CD4-positive, alpha-beta T cell treated with Interleukin-21 for 1 hour (primary cell): ENCODE measurements at regions not wholly inside any gene's neighbourhood (a gene's known extent, or its start where the extent isn't known, plus 50 kb on each side); places are given as distances from the start of the nearest gene placed in this dataset.

Experiments used
- DNase-seq: peaks from one replicate; pipeline ENCODE4 v3.0.0-alpha.2; 2020

DNA sequence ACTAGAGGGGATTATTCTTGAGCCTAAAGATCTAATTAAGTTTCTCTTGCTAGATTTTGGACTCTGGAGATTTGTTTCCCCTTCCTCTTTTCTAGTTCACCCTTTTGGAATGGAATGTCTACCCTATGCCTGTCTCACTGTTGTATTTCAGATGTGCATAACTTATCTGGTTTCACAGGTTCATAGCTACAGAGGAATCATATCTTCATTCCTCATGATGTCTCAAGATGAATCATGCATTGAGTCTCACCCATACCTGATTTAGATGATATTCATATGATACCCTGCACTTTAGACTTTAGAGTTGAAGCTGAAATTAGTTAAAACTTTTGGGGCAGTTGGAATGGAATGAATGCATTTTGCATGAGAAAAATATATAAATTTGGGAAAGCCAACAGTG lies 246.7 kb downstream of the HS3ST1 start:
- no peak for DNase-seq

DNA sequence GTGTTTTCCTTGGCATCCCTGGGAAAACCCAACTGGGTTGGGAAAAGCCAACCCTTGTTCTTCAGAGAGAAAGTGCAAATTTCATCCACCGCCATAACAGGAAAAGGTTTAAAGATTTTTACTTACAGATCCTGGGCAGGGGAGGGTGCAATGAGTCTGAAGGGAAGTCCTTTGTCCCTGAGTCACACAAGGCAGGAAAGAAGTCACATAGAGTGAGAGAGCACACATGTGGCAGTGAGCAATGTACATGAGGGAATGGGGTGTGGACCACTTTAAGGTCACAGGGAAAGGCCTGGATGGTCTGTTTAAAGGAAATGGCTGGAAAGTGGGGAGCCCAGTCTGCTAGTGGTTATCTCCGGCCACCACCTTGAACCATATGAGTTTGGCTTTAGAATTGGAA lies 248.9 kb downstream of the HS3ST1 start:
- DNase-seq: no peak

DNA sequence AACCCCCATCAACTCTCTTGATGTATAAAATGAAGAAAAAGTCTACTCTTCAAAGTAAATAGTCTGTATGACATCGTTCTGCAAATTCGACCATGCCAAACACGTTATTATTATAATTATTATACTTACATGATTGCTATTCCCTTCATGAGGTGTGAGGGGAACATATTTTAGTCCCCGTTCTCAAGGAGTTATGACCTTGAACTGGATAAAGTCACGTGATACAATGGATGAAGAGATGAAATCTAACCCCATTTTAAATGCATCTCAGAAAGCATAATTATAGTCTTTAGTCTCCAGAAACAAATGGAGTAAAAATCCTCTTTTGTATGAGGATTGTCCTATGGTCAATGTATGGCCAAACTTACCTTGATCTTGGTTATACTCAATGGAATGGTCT lies 250.3 kb downstream of the HS3ST1 start:
- no peak for DNase-seq

DNA sequence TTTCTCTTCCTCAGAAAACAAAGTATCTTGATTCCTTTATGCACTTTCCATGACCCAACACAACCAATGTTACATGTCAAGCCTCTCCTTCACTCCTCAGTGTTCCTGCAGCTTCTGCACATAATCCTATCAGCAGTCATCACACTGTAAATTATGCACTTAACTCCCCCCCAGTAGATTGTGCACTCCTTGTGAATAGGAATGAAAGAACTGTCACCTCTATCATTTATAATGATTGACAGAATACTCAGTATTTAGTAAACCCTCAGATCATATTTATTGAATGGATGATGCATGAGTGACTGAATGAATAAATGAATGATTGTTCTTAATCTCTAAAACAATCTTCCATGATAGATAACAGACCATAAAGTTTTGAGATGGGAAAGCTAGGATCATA lies 253.3 kb downstream of the HS3ST1 start:
- no peak for DNase-seq

DNA sequence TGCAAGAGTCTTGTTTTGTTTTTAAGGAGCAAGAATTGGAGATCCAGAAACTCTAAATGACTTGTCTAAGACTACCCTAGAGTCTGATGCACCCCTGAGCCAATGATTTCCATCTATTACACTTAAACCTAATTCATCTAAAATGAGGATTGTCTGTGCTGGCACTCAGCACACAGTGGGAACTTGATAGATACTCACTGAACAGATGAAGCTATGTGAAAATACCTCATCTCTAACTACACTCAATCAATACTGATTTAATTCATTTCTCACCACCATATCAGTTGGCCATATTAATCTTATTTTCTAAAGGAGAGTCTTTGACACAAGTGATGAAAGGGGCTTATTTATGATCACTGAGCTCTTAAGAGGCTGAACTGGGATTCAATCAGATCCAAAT lies 262.1 kb downstream of the HS3ST1 start:
- DNase-seq: no peak

DNA sequence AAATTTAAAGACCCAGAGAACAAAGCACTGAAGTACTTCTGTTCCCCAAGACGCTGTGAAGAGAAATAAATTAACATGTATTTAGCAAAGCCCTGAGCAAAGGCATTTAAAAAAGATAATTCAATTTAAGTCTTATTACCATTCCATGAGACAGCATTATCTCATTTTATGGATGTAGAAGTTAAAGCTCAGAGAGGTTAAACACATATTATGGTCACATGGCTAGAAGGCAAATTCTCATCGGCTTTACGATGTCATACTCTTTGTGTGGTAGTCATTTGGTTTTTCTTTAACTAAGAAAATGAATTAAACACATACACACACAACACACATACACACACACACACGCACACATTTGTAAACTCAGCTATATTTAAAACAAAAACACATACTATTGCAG lies 262.7 kb downstream of the HS3ST1 start:
- no peak for DNase-seq

DNA sequence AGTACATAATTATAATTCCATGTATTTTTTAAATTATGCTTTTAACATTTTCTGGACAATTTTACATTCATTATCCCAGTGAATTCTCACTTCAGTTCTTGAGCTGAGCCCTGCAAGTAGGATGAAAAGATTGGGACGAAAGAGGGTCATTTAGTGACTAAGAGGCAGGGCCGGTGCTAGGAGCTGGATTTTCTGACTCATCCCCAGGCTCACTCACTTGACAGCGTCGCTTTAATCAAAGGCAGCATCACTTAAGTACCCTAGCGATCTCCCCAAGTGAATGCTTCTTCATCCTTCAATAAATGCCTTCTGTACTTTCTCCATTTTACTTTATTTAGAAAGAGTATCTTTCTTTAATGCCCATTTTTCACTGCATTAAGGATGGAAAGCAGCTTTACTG lies 263.6 kb downstream of the HS3ST1 start:
- no peak for DNase-seq

DNA sequence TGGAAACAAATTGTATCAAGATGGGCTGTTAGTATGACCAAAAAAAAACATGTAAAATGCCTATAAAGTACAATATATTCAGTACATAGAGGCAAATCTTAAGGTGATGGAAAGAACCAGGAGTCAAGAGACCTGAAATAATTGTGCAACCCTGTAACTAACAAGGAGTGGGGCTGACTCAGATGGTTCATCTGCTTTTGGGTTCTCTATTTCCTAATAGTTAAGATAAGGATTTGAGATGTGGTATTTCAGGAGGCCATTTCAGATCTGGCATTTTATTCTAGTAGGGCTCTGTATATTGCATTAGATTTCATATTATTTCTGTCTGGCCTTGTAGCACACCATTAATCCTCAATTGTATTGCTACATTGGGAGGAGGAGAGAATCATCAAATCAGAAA lies 268.4 kb downstream of the HS3ST1 start:
- DNase-seq: no peak

DNA sequence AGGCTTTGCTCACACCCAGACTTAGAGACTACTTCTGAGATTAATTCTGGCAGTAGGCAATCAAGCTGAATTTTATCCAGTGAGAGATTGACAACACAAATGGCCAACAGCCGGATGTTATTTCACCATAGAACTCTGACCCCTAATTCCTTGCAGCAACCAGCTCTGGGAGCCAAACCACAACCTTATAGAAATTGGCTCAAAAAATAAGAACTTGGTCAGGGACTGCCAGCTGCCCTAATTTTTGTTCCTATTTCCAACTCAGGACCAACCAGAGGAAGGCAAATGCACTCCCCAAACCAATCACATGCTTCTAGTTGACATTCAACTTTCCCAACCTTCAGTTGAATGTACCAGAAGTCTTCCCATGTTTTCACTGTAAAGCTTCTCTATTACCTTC lies 269.7 kb downstream of the HS3ST1 start:
- no peak for DNase-seq

DNA sequence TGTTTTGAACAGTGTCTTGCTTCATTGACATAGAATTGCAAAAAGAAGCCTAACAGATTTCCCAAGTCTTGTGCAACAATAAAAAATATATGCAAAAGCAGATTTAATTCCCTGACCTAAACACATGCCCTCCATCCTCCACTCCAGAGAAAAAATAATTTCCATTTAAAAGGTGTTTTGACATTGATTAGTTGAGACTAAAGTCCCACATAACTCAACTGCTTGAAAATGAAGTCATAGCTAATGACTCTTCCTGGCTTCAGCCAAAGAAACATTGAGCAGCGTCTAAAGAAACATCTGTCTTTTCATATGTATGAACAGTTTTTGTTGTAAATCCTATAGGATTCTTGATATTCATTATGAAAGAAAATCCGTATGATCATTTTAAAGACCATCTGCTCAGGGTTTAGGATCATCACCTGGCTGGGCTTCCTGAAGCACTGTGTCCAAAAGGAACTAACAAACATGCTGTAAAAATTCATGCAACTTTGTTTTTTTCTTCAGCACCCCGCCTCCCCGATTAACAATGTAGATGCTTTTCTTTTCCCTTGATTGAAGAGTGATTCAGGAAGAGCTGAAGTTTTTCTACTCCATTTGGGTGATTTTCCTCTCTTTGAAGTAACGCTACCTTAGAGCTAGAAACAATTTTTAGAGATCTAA lies 273.4 kb downstream of the HS3ST1 start:
- DNase-seq: no peak

DNA sequence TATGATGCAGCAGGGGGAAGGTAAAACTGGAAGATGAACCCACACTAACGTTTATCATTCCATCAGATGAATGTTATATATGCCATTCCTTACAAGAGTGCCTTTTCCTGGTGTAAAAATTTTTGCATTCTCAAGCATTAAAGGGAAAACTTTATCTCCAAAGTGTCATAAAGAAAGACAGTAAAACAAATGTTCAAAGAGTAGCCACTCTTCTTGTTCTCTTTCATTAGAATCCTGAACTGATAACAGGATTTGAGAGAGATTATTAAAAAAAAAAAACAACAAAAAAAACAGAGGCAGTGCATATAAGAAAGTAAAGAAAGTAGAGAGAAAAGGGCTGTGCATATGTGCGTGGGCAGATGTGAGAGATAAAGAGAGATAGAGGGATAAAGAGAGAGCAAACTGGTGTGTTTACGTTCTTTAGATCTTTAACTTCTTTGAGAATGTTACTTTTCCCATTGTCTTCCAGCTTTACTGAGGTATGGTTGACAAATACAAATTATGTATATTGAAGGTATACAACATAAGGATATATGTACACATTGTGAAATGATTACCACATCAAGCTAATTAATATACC lies 275.4 kb downstream of the HS3ST1 start:
- no peak for DNase-seq

DNA sequence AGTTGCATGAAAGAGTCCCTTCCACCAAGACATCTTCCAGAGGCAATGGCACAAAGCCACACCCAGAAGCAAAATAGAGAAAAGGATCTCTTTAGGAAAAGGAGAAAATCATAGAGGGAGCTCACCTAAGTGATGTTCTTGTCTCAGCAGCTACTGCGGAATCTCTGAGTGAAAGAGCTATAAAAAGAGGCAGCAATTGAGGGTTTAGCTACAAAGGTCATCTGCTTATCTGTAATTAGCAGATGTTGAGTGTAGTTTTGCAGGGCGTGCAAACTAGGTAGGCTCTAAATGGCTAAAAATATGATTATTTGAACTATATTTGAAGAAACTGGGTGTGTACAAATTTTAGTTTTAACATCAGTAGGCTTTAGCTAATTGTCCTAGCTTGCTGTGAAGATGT lies 276.0 kb downstream of the HS3ST1 start:
- DNase-seq: no peak

DNA sequence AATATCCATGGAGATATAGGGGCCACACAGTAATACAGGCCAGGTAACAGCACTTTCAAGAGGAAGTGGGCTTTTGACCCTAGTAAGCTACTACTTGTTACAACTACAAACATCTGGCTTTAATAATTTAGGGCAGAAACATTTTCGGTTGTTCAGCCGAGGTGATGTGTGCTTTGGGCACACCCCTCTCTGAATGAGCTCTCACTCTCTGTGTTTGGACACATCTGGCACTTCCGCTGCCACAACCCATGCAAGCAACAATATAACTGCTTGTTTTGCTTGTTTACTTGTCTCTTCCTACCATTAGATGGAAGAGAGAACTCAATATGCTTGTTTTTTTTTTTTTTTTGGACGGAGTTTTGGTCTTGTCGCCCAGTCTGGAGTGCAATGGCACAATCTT lies 277.2 kb downstream of the HS3ST1 start:
- DNase-seq: no peak

DNA sequence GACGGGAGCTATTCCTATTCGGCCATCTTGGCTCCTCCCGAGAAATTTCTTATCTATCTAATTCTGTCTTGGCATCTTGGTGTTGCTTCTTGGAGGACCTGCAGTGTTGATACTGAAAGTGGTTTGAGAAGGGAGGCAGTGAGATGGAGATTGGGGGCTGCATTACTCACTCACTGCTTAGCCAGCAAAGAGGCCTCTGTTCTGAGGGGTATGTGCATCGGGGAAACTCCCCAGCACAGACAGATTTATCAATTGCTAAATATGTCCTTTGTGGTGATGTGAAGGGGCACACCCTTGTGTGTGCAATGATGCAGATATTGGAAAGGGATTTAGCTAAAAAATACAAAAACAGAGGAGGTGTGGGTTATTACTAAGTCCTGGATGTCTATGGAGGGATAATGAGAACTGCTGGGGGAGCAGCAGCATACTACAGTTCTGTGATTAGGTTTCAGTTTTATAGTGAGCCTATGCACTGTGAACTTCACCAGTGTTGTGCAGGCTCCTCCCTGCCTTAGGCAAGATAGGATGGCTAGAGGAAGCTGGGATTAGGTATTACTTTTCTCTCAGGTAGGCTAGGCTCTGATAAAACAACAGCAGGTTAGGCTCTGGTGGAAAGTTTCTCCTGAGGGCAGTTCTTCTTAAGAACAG lies 279.0 kb downstream of the HS3ST1 start:
- DNase-seq: no peak

DNA sequence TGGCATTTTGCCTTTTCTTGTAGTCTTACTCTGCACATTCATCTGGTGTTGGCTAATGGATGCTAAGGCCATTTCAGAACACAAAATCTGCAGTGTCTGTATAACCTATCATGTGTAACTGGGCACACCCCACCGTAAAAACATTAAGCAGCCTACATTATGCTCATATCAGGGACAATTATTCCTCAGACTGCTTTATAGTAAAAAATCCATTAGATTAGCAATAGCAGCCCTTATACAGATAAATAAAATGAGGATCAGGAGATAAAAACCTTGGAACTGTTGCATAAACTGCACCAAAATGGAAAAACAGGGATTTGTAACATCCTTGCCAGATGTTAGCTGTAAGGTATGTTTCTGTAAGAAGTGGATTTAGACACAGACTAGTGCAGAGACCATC lies 288.8 kb downstream of the HS3ST1 start:
- no peak for DNase-seq

DNA sequence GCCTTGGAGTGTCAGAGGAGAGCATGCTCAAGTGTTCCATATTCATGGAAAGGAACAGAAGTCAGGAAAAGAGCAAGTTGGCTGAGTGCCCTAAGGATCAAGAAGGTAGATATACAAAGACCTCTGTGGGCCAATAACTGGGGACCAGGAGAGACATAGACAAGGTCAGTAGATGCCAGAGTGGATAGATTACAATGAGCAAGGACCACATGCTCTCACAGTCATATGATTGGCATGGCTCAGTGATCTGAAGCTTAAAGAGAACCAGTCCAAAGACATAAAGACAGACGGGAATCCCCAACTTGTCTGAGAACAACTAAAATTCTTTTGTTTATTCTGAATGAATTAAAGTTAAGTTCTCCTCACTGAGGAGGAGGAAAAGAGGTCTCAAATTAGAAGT lies 289.7 kb downstream of the HS3ST1 start:
- no peak for DNase-seq

DNA sequence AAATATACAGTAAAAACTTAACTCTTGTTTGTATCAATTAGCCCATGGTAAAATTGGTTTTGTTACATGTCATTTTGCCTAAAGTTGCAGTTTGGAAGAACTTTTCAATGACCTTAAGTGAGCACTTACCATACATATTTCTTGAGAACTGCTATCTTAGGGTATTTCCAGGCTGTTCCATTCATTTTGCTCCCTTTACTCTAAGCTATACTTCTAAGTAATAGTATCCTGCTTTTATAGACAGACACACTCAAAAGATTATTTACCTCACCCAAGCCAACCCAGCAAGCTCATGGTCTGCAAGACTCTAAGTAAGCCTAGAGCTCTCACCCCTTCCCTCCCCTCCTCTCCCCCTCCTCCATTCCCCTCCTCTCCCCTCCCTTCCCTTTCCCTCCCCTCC lies 294.0 kb downstream of the HS3ST1 start:
- DNase-seq: no peak

DNA sequence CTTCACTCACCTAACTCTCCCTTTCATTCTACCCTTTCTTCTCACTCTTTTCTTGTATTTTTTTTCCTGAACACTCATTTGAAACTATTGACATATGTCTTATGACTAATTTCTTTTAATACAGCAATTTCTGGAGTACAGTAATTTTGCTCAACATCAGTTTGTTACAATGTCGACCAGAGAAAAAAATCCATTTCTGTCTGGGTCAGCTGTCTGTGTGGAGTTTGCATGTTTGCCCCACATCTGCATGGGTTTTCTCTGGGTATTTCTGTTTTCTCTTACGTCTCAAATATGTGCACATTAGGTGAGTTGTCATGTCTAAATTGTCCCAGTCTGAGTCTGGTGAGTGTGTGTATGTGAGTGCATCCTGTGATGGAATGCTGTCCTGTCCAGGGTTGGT lies 294.8 kb downstream of the HS3ST1 start:
- DNase-seq: no peak

DNA sequence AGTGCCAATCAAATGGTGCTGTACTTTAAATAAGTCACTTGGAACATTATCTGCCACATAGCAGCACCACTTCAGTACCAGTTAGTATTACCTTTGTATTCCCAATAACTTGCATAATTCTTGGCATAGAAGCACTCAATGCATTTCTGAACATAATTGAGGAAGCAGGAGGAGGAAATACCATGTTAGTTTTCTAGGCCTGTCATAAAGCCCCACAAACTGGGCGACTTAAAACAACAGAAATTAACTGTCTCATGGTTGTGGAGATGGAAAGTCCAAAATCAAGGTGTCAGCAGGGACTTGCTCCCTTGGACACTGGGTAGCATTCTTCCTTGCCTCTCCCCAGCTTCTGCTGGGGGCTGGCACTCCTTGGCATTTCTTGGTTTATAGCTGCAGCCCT lies 296.2 kb downstream of the HS3ST1 start:
- no peak for DNase-seq

DNA sequence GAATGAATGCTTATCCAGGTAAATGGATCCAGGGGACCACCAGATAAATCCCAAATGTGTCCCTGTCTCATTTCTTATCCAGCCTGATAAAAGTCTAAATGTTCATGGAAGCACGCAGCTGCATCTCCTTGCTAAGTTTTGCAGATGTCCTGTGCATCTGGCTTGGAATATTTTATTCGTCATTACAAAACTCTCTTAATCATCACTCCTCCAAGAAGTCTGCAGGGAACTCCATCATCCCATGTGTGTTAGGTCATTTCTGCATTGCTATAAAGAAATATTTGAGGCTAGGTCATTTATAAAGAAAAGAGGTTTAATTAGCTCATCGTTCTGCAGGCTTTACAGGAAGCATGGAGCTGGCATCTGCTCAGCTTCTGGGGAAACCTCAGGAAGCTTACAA lies 297.2 kb downstream of the HS3ST1 start:
- no peak for DNase-seq

DNA sequence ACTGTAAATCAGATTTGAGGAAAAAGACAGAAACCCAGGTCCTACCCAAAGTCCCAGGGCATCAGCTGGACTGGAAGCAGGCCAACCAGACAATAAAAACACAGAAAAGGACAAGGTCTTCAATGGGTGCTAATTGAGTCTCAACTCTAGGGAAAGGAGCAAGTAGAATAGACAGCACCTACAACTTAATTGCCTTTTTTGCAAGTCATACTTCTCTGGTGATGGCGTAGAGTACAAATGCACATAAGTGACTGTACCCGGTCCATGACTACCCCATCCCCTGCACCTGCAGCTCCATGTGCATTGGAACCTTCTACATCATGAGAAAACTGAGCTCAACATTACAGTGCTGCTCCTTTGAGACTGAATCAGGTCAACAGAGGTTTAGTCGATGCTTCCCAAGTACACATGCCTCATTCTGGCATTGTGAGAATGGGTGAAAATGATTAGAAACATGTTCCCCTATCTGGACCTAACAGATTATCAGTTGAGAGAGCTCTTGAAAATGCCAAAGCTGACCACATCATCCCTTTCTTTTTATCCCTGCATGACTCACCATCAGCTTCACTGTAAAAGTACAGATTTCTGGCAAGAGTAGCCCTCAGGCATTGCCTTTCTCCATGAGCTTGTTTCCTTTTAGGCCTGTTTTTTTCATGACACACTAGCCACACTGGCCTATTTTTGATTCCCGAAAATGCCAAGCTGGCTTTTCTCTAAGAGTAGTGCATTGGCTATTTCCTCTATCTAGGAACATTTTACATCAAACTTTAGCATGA lies 298.3 kb downstream of the HS3ST1 start:
- DNase-seq: no peak

DNA sequence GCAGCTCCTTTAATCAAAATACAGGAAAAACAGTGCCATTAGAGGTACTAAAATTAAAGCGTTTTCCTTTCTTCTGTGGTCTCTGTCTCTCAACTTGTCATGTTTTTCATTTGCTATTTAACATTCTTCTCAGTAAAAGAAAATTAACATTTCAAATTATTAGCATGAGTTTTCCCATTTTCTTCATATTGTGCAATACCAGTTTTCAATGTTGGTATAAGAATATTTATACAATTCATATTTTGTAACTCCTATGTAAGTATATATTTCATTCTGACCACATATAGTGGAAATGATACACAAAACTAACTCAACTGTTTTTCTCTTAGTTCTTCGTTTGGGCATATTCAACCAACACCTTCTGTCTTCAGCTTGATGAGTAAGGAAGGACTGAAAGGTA lies 308.3 kb downstream of the HS3ST1 start:
- no peak for DNase-seq

DNA sequence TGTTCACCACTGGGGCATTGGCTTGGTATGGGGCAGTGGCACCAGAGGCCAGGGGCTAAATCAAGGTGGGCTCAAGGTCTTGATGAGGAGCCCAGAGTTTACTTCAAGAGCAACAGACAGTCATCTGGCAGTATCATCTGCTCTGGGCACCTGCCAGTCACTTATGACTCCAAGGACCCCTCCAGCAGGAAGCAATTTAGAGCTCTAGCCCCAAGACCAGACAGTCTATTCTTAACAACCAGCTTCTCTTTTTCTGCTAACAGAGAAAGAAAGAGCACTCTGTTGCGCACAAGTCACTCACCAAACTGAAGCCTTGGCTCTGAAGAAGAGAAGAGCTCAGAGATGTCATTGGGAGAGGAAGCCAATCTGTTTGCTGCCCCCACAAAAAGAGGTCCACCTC lies 309.2 kb downstream of the HS3ST1 start:
- DNase-seq: no peak

DNA sequence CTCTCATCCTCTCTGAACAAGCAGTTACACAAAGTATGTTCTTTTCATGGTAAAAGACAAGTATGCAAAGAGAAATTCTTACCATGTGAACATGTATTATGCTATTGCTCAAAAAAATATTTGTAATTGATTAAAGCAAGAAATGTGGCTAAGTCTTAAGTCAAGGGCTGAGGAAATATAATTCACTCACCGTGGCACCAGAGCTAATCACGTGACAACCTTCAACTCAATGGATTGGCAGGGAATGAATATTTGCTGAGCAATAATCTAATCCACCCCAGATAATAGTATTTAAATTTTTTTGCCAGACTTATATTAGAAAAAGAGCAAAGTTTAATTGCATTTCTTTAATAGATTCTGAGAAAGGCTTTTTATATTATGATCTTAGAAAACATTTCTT lies 310.2 kb downstream of the HS3ST1 start:
- no peak for DNase-seq
